Stomach (tissue), 4 donors: ENCODE measurements at regions not wholly inside any gene's neighbourhood (a gene's known extent, or its start where the extent isn't known, plus 50 kb on each side); places are given as distances from the start of the nearest gene placed in this dataset.

Source experiments
- EP300 ChIP-seq: sonication (generic); formaldehyde crosslinking; IDR thresholded peaks from one replicate; pipeline ENCODE4 v1.6.1; 2017; ENCODE audit warnings: antibody characterized with exemption
- POLR2A ChIP-seq, 4 donors: fragments of 450-650 bp; IDR thresholded peaks; one replicate each; pipeline ENCODE4 v1.6.1; 2016; ENCODE audit warnings: antibody characterized with exemption in 4 of 4, control low read depth in 2 of 4, mild to moderate bottlenecking in 1 of 4, moderate library complexity in 1 of 4
- POLR2AphosphoS5 ChIP-seq, 3 donors: sonication (generic); formaldehyde crosslinking; IDR thresholded peaks; one replicate each; pipeline ENCODE4 v1.6.1; 2016; ENCODE audit warnings: antibody characterized with exemption in 3 of 3
- TF ChIP-seq, protein P1 (sequence below), 7 experiments: fragments of 450-650 bp in 4 of 7; fragments of 200-600 bp in 3 of 7; sonication (generic) in 3 of 7; IDR thresholded peaks; one replicate each; pipeline ENCODE4 v1.5.1; 2016 to 2019; ENCODE audit warnings: antibody characterized with exemption in 7 of 7, control low read depth in 2 of 7, mild to moderate bottlenecking in 1 of 7

DNA sequence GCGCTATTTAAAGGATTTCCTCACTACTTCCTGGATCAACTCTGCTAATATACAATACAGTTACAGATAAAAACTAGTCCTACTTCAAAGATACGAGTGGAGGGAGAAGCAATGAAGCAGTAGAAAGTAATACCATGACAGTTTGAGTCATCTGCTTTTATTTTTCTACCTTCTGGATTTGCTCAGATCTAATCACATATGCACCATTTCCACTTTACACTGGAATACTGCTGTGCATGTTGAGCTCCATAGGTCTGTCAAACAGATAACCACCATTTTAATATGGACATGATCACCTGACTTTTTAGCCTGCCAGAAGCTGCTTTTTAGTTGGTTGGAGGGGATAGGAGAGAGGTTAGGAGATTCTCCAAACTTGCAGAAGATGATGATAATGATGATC, 92.5 kb downstream of the MMUT start:
- TF ChIP-seq, protein P1, sequence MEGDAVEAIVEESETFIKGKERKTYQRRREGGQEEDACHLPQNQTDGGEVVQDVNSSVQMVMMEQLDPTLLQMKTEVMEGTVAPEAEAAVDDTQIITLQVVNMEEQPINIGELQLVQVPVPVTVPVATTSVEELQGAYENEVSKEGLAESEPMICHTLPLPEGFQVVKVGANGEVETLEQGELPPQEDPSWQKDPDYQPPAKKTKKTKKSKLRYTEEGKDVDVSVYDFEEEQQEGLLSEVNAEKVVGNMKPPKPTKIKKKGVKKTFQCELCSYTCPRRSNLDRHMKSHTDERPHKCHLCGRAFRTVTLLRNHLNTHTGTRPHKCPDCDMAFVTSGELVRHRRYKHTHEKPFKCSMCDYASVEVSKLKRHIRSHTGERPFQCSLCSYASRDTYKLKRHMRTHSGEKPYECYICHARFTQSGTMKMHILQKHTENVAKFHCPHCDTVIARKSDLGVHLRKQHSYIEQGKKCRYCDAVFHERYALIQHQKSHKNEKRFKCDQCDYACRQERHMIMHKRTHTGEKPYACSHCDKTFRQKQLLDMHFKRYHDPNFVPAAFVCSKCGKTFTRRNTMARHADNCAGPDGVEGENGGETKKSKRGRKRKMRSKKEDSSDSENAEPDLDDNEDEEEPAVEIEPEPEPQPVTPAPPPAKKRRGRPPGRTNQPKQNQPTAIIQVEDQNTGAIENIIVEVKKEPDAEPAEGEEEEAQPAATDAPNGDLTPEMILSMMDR (IDR thresholded peaks at IDR 0.05) = no peak
- no peak for TF ChIP-seq POLR2AphosphoS5 (IDR thresholded peaks at IDR 0.05)
- TF ChIP-seq EP300 = no peak
- TF ChIP-seq POLR2A (IDR thresholded peaks at IDR 0.05) = no peak
